Forelimb muscle (tissue), 1 donor: ENCODE measurements at regions not wholly inside any gene's neighbourhood (a gene's known extent, or its start where the extent isn't known, plus 50 kb on each side); places are given as distances from the start of the nearest gene placed in this dataset.
"Not testable (repeated sequence)": the region's sequence is repeated elsewhere in the genome, so short reads cannot be mapped to it uniquely, and the experiment has no call there.

Source experiments
- DNase-seq: peaks from one replicate; pipeline ENCODE4 v3.0.0-alpha.2; 2013; ENCODE audit warnings: low read depth

DNA sequence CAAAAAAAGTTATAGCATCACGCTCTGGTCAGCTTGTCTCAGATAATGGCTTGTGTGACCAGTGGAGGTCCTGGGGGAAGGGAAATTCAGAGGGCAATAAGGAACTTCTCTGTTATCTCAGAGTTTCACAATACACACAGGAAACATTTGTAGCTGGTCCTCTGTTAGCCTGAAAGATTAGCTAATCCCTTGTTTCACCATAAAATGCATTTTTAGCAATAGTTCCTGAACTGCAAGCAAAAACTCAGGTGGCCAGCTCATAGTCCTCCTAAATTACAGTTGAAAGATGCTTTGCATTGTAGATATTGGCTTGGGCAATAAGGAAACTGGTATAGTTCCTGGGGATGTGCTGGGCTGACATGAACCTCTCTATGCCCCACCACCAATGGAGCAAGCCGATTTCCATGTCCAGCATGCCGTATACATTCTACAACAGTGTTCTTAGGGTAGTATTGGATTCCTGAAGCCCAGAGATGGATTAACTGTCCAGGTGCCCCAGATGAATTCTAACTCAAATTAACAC lies 141.5 kb upstream of the TBL1XR1 start:
- no peak for DNase-seq

DNA sequence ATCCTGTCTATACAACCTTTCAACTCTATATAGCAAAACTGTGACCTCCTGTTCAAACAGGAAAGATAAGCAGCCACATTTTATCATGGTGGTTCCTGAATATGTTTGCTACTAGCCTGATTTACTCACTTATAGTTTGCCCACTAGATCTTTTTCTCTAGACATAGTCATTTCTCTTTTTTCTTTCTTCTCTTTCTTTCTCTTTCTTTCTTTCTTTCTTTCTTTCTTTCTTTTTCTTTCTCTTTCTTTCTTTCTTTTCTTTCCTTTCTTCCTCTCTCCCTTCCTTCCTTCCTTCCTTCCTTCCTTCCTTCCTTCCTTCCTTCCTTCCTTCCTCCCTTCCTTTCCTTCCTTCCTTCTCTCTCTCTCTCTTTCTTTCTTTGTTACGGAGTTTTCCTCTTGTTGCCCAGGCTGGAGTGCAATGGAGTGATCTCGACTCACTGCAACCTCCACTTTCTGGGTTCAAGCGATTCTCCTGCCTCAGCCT lies 142.0 kb upstream of the TBL1XR1 start:
- DNase-seq = not testable (repeated sequence)

DNA sequence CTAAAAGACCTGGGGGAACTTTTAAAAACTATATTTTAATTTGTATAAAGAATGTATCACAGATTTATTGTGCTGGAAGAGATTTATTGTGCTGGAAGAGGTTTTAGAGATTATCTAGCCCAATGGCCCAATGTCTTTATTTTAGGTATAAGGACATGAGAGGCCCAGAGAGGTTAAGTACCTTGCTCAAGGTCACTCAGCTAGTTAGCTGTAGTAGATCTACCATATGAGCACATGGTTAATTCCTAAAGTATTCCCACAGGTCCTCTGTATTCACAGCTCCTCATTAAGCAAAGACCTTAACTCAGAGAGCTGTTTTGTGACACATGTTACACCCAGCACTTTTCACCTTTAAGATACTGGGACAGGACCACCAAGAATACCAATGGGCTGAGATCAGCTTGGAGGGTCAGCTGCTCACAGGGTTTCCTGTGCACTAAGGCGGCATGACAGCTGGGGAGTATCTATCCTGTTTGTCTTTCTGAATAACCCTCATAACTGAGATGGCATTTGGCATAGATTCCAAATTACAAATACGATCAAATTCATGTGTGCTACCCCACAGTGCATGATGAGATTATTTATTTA lies 143.1 kb upstream of the TBL1XR1 start:
- DNase-seq = no peak

DNA sequence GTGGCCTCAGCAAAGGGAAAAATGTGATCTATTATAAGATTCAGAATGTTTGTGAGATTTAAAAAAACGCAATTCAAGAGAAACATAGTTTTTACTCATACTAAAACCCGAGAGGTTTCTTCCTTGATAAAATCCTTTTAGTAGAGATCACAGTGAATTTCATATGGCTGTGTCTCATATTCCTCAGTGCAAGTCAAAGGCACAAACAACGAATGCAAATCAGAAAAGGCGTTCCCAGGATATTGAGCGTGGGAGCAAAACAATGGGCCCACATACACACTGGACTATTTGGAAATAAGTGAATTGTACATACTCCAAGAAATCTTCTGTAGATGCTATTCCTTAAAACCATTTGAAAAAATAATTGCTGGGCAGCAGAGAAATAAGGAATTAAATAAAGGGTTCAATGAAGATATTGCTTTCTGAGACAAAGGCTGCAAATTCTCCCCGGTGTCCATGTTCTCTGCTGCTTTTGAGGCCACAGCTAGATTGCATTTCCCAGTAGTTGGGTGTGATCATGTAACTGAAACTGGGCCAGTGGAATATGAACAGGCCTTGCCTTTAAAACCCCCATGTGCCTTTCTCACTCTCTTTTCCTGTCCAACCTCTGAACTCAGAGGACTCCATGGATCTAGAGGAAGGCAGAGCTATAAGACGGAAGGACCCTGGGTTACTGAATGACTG lies 144.6 kb upstream of the TBL1XR1 start:
- DNase-seq = no peak

DNA sequence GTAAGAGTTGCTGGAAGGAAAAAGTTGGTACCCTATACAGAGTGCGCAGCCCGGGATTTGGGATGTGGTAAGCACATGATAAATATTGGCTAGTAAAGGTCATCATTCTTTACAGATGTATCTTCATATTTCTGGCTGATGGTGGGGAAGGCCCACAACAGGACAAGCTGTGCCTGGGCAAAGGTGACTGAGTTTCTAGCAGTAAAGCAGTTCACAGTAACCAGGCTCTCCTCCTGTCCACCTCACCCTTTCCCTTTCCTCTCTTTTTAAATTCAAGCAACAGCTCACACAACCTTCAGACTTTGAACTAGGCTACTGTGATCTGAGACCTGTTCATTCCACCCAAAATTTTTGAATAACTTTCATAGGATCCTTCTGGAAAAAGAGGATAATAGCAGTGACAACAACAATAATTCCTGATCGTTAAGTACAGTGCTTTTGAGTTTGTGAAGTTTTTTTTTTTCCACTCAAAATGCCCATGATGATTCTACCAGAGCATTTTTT lies 145.9 kb upstream of the TBL1XR1 start:
- DNase-seq = no peak

DNA sequence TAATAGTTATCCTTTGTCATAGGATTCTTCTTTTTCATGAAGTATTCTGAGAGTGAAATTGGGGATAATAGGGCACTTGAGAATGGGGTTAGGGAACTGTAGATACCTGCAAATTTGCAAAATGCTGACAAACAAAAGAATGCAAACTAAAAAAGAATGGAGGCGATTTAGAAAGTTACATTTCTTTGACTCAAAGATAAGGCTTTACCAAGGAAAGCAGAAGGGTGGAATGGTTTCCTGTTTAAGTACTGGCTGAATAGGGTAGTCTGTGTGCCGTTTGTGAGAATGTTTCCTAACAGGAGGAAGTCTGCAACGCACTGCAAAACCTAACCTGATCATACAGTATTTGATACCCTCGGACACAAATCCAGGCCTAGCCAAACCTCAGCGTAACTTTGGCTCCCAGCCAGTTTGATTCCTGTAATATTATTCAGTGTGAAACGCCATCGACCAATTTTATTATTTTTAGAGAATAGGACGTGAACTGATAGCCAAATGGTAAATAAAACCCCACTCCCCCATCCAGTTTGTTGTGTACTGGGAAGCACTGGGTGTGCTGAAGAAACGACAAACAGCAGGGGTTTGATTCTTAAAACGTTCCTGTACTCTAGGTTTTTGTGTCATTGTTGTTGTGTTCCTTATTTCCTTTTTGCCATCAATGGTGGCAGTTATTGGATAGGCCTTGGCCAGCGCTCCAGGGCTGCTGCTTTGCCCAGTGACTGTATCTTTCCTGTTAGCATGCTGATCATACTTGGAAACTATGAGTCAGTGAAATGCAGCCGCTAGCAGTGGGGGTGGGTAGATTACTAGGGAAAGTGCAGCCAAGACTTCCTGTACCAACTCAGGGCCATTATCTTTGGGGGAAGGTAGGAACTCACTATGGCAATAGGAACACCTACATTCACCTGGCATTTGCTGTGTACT lies 148.0 kb upstream of the TBL1XR1 start:
- no peak for DNase-seq

DNA sequence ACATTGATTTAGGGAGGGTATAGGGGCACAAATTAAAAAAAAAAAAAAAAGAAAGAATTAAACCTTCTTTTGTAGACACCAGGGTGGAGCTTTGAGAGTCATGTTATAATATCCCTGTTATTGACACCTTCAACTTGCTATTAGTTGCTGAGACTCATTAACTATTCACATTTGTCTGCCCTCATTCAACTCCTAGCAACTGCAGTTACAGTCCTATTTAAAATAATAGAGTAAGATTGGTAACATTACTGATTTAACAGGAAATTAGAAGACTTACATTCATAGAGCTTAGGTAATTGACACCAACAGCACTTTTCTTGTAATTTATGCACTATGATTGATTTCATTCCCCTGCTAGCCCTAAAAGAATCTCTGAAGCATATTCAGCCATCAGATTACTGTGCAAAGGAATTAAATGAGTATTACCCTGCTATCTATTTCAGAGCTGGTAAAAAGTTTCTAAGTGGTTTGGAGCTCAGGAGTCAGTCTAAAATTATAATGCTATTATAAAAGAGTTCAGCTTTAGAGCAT lies 148.8 kb upstream of the TBL1XR1 start:
- no peak for DNase-seq

DNA sequence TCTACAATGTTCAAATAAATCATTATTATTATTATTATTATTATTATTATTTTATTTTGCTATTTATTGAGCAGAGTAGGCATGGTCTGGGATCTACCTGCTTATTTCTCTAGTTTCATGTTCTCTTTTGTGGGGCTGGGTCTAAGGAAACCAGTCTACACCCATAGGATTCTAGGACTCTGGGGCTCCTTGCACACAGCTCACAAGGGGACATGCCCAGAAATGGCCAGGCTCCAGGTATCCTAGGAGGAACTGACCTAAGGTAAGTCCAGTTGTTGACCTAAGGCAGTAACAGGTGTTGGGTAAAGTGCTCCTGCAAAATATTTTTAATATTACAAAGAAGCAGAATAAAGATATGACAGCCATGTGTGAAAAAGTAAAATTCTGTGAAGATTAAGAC lies 149.6 kb upstream of the TBL1XR1 start:
- DNase-seq = no peak

DNA sequence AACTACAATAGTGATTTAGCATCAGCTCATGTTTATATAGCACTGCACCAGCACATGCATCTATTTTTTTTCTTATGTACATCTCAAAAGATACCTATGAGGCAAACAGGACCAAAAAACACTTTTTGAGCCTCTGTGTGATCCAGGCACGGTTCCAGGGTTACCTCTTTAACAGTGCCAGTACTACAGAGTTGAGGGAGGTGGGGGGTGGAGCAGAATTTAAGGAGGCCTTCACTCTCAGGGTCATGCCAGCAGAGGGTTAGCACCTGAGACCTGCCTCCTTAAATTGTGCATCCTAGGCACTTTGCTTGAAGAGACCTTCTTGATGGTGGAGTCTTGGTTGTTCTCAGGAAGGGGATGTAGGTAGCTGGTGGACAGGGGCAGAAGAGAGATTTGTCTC lies 150.3 kb upstream of the TBL1XR1 start:
- no peak for DNase-seq

DNA sequence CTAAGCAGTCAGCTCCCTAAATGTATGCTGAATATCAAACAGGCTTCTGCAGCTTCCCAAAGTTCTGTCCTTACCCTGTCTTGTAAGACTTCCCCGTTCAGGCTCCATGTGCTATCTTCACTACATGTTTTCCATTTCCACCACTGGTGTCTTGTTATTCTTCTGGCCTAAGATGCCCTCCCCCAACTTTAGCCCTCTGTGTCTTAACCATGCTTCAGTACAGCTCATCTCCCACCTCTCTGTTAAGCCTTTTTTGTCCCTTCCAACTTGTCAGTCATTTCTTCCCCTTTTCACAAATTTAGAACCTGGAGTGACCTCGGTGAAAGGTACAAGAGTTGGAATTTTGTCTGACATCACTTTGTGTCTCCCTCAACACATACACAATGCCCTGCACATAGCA lies 151.7 kb upstream of the TBL1XR1 start:
- no peak for DNase-seq

DNA sequence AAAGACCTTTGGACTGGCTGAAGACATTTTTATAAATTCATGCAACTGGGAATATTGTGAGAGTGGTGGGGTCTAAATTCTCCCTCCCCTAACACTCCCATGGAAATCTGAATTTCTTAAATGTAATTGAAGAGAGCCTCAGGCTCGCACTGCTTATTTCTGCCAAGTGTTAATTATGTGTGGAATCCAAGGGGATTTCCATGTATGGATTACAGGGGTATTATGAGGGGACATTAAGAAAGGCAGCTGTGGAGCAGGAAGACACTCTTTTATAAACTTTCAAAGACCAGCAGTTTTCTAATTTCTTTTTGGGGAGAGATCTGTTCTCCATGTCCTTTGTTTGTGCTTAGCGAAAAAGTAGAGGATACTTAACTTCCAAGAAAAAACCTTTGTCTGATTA lies 152.1 kb upstream of the TBL1XR1 start:
- no peak for DNase-seq

DNA sequence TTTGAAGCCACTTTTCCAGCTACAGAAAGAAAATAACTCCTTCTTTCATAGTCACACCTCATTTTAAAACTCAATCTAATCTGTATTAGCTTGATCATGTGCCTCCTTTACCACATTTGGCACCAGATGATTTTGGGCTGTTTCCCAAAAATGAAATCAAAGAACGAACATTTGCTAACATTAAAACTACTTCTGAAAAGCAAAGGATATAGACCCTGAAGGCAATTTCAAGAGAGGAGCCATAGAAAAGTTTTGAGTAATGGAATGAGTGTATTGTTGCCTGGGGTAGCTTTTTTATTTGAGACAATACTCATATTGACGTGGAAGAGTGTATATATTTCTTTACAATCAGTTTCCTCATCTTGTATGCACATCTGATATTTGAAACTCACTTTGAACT lies 152.8 kb upstream of the TBL1XR1 start:
- DNase-seq = no peak

DNA sequence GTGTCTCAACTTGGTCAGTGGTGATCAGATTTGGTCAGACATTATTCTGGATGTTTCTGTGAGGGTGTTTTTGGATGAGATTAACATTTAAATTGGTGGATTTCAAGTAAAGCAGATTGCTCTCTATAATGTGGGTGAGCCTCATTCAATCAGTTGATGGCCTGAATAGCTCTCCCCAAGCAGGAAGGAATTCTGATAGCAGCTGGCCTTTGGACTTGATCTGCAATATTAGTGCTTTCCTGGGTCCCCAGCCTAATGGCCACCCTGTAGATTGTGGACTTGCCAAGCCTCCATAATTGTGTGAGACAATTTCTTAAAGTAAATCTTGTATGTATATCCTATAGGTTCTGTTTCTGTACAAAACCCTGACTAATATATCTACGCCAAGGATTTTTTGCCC lies 153.9 kb upstream of the TBL1XR1 start:
- no peak for DNase-seq

DNA sequence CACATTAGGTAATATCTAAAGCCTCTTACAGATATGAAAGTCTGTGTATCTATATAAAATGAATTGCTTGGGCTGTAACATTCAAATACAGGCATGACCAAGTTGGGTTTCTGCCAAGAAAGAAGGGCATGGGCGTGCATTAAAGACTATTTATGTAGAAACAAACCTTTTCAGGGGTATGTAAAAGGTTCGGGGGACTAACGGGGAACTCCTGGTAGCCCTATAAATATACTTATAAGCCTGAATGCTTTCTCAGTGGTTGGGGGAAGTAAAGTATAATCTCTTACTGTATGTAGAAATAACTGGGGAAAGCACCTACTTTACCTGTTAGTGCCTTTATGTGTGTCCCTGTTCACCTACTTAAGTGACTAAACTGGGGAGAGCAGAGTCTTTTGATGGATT lies 154.5 kb upstream of the TBL1XR1 start:
- DNase-seq = no peak

DNA sequence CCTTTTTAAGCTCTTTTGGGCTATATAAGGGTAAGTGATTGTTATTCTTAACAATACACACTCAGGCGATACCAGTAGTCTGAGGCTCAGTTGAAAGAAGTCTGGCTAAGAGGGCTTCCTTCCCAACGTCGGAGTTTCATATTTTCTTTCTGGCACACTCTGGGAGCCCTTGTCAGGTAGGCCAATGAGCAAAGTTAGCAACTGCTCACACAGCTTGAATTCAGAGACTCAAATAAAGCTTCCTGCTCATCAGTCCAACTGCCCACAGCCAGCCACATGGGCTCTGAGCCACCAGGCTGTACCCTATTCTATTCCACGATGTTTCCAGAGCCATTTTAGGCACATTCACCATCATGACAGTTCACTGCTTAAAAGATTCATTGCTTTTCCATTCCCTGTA lies 155.1 kb upstream of the TBL1XR1 start:
- DNase-seq = no peak

DNA sequence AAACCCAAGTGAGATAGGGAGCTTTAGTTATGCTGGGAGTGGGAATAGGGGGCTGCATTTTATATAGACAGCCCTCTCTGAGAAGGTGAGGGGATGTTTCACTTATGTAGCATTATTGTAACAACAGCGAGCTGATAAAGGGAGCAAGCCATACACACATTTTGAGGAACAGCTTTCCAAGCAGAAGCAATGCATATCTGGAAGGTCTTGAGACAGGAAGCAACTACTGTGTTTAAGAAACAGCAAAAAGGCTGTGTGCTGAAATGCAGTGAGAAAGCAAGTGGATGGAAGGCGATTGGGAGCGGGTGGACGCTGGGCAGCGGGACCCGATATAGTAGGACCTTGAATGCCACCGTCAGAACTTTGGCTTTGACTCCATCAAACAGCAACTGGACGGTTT lies 155.9 kb upstream of the TBL1XR1 start:
- no peak for DNase-seq

DNA sequence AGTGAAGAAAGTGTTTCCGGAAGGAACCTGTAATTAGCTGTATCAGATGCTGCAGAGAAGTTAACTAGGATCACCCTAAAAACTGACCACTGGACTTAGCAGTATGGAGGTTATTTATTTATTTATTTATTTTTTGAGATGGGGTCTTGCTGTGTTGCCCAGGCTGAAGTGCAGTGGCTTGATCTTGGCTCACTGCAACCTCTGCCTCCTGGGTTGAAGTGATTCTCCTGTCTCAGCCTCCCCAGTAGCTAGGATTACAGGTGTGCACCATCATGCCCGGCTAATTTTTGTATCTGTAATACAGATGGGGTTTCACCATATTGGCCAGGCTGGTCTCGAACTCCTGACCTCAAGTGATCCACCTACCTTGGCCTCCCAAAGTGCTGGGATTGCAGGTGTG lies 156.6 kb upstream of the TBL1XR1 start:
- DNase-seq = not testable (repeated sequence)

DNA sequence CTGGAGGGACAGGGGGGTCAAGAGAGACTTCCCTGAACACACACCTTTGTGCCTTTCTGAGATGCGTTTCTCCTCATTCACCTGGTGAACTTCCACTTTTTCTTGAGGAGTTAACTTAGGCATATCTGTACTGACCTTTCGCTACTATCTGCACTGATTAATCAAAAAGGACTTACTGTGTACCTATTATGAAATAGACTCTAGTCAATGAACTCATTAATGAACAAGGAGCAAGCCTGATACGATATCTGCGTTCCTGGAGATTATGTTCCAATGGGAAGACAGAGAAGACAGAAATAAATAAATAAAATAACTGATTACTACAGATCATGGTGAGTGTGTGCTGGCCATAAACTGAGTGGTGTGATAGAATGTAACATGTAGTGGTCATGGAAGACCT lies 157.2 kb upstream of the TBL1XR1 start:
- DNase-seq = no peak

DNA sequence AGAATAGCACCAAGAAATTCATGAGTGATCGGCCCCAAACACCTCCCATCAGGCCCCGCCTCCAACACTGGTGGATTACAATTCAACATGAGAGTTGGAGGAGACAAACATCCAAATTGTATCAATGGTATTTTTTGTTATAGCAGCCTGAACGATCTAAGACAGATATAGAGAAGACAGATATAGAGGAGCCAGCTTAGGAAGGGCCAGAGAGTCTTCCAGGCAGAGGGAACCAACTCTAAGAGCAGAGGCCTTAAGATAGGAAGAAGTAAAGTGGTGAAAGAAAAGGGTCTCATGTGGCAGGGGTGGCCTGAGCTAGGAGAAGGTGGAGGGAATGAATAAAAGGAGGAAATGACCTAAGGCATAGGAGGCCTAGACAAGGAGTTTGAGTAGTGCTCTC lies 158.8 kb upstream of the TBL1XR1 start:
- DNase-seq = no peak

DNA sequence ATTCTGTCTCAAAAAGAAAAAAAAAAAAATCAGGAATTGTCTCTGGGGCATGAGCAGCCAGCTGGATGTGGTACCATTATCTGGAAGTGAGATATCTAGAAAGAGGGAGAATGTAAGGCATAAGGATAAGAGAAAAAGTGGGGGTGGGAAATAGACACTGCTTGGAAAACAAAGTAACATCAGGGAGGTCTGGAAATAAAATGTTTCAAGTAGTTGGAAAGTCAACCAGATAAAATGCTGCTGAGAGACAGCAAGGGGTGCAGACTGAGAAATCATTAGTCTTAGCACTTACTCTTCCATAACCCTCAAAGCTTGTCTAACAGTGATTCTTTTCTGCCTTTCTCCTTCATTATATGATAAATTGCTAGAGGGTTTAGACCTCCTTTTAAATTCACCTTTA lies 159.7 kb upstream of the TBL1XR1 start:
- DNase-seq = no peak

DNA sequence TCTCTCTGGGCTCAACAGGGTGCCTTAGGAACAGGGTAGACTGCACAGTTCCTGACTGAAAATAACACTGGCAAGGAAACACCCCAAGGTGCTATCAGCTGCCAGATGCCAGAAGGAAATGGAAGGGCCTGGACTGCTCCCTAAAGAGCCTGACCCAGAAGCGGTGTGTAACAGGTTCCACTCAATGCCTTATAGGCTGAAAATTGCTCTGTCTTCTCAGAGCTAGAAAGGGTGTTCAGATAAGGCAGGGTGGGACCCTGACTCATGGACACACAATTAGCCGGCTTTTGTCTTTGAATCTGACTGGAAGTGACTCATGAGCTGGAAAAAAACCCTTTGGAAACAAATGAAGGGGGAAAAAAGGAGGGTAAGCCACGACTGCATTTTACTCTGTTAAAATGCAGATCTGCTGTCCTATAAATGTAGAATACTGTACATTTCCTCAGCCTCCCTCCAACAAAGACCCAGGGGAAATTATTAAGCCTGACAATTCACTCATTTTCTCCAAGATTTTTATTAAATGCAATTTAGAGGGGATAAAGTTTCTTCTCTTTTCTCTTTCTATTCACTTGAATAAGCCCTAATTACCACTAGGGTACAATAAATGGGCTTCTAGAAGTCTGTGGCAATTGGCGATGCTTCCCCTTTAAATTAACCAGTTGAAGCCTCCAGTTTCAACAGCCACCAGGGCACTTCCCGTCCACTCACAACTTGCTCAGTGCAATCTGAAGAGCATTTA lies 160.2 kb upstream of the TBL1XR1 start:
- DNase-seq = no peak
